GM23248 (cell line): ENCODE measurements at regions not wholly inside any gene's neighbourhood (a gene's known extent, or its start where the extent isn't known, plus 50 kb on each side); places are given as distances from the start of the nearest gene placed in this dataset.

Source experiments
- DNase-seq: peaks from one replicate; pipeline ENCODE4 v3.0.0-alpha.2; 2015
- H2AFZ ChIP-seq: fragments of 200-600 bp; sonication (generic); 2 replicates; pipeline ENCODE4 v1.6.1; 2016; ENCODE audit warnings: antibody characterized with exemption
- H3F3A ChIP-seq: fragments of 200-600 bp; sonication (generic); 2 replicates; pipeline ENCODE4 v1.6.1; 2016; ENCODE audit warnings: mild to moderate bottlenecking, antibody characterized with exemption, mixed run types; ENCODE audit not compliant: insufficient read depth
- H3K27ac ChIP-seq: fragments of 200-600 bp; sonication (generic); 2 replicates; pipeline ENCODE4 v1.5.1; 2016; ENCODE audit warnings: mild to moderate bottlenecking
- H3K27me3 ChIP-seq: fragments of 200-600 bp; sonication (generic); replicated peaks from 2 replicates; pipeline ENCODE4 v1.6.1; 2016; ENCODE audit warnings: mild to moderate bottlenecking; ENCODE audit not compliant: insufficient read depth
- H3K36me3 ChIP-seq: fragments of 200-600 bp; sonication (generic); 2 replicates; pipeline ENCODE4 v1.6.1; 2016; ENCODE audit warnings: low read depth, mild to moderate bottlenecking
- H3K4me1 ChIP-seq: fragments of 200-600 bp; sonication (generic); 2 replicates; pipeline ENCODE4 v1.6.1; 2016; ENCODE audit warnings: mild to moderate bottlenecking; ENCODE audit not compliant: insufficient read depth
- H3K4me2 ChIP-seq: fragments of 200-600 bp; sonication (generic); one replicate; pipeline ENCODE4 v1.6.1; 2016; ENCODE audit warnings: mild to moderate bottlenecking; ENCODE audit not compliant: unreplicated experiment
- H3K4me3 ChIP-seq: fragments of 200-600 bp; sonication (generic); 2 replicates; pipeline ENCODE4 v1.5.1; 2016; ENCODE audit warnings: mild to moderate bottlenecking
- H3K79me2 ChIP-seq: fragments of 200-600 bp; sonication (generic); 2 replicates; pipeline ENCODE4 v1.6.1; 2016; ENCODE audit warnings: mild to moderate bottlenecking; ENCODE audit not compliant: insufficient read depth
- H3K9ac ChIP-seq: fragments of 200-600 bp; sonication (generic); 2 replicates; pipeline ENCODE4 v1.6.1; 2016; ENCODE audit warnings: mild to moderate bottlenecking
- H3K9me2 ChIP-seq: fragments of 200-600 bp; sonication (generic); 2 replicates; pipeline ENCODE4 v1.6.1; 2016; ENCODE audit warnings: mixed run types, mild to moderate bottlenecking, moderate library complexity; ENCODE audit not compliant: insufficient read depth
- H3K9me3 ChIP-seq: fragments of 200-600 bp; sonication (generic); one replicate; pipeline ENCODE4 v1.6.1; 2017; ENCODE audit warnings: low read depth
- H4K20me1 ChIP-seq: fragments of 200-600 bp; sonication (generic); 2 replicates; pipeline ENCODE4 v1.6.0; 2016; ENCODE audit not compliant: insufficient read depth
- EZH2 ChIP-seq: fragments of 200-600 bp; sonication (generic); IDR thresholded peaks from 2 replicates; pipeline ENCODE4 v1.6.1; 2018; ENCODE audit warnings: antibody characterized with exemption, mild to moderate bottlenecking; ENCODE audit not compliant: insufficient read depth, poor library complexity, severe bottlenecking
- EZH2phosphoT487 ChIP-seq: fragments of 200-600 bp; sonication (generic); IDR thresholded peaks from 2 replicates; pipeline ENCODE4 v1.6.1; 2018; ENCODE audit warnings: antibody characterized with exemption, moderate library complexity, mild to moderate bottlenecking, low read depth; ENCODE audit not compliant: insufficient read depth
- WGBS, 2 experiments: methylation state at CpG; one replicate each; pipeline ENCODE4 v1.1.6; 2015 to 2017; ENCODE audit warnings: low lambda C conversion rate in 2 of 2, low coverage in 1 of 2; ENCODE audit errors: missing lambda C conversion rate in 2 of 2; 5-methylcytosine and 5-hydroxymethylcytosine counted together
- in situ Hi-C: fragments of 300-500 bp; cut with MboI; formaldehyde crosslinking; loops from 2 replicates; pipeline ENCODE4 v1.15.0; 2020

DNA sequence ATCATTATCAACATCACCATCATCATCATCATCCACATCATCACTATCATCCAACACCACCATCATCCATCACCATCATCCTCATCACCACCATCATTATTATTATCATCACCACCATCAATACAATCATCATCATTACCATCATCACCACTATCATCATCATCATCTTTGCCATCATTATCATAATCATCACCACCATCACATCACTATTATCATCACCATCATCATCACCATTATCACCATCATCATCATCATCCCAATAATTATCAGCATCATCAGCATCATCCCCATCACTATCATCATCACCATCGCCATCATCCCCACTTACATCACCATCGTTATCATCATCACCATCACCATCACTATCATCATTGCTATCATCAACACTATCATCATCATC lies 1021.9 kb upstream of the PRKX start:
- no peak overlapping the region for H3K4me2 ChIP-seq
- WGBS, 2 experiments, result 21 to 23% methylated on average over 2 of the region's 2 CpGs
- DNase-seq, result no peak
- no peaks in the 10 kb centered on the region for H3K36me3 ChIP-seq
- no peaks in the 10 kb centered on the region for H3K79me2 ChIP-seq
- H3K9me3 ChIP-seq, result no peaks in the 10 kb centered on the region
- TF ChIP-seq EZH2 (no peak), EZH2phosphoT487 (no peak)
- no peak overlapping the region for H3K9ac ChIP-seq
- no peak overlapping the region for H3K4me3 ChIP-seq
- no peaks in the 10 kb centered on the region for H3K4me1 ChIP-seq
- no peaks in the 10 kb centered on the region for H4K20me1 ChIP-seq
- H3F3A ChIP-seq, result no peaks in the 10 kb centered on the region
- no peak overlapping the region for H3K27ac ChIP-seq
- in situ Hi-C loops, result no loop called here
- no peaks in the 10 kb centered on the region for H3K27me3 ChIP-seq
- H3K9me2 ChIP-seq, result no peaks in the 10 kb centered on the region
- no peak overlapping the region for H2AFZ ChIP-seq

DNA sequence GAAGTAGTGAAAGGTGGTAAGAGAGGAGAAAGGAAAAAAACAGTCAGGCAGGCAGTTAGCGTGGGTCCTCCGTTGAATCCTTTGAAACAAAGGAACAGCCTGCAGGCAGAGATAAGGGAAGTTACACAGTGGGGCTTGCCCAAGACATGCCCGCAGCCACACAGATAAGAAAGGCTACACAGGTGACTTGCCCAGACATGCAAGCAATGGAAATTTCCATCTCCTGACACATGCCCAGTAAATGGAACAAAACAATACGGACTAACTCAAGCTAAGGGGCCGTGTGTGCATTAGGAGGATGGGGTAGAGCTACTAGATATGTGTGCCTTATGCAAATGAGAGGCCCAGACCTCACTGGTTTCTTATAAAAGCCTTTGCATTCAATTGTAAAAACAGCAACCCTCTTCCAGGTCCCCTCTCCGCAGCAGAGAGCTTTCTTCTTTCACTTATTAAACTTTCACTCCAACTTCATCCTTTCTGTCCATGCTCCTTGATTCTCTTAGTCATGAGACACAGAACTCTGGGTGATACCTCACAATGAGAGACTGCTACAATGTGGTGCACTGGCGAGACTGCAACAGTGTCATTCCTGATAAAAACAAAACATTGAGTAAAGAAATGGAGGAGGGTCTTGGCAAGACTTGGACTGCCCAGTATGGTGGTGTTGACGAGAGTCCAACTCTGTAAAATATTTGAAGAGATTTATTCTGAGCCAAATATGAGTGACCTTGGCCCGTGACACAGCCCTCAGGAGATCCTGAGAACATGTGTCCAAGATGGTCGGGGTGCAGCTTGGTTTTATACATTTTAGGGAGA lies 997.4 kb upstream of the PRKX start:
- H3K27me3 ChIP-seq, result no peaks in the 10 kb centered on the region
- WGBS, 2 experiments, result 22 to 24% methylated on average over 9 to 10 of the region's 10 CpGs
- H3K9me3 ChIP-seq, result no peaks in the 10 kb centered on the region
- H3K4me2 ChIP-seq, result no peak overlapping the region
- no peak overlapping the region for H3K27ac ChIP-seq
- no peaks in the 10 kb centered on the region for H3K36me3 ChIP-seq
- H3K4me1 ChIP-seq, result no peaks in the 10 kb centered on the region
- in situ Hi-C loops, result no loop called here
- H4K20me1 ChIP-seq, result no peaks in the 10 kb centered on the region
- TF ChIP-seq EZH2 (no peak), EZH2phosphoT487 (no peak)
- DNase-seq, result no peak
- no peaks in the 10 kb centered on the region for H3K9me2 ChIP-seq
- no peaks in the 10 kb centered on the region for H3K79me2 ChIP-seq
- H2AFZ ChIP-seq, result no peak overlapping the region
- no peaks in the 10 kb centered on the region for H3F3A ChIP-seq
- no peak overlapping the region for H3K4me3 ChIP-seq
- no peak overlapping the region for H3K9ac ChIP-seq

DNA sequence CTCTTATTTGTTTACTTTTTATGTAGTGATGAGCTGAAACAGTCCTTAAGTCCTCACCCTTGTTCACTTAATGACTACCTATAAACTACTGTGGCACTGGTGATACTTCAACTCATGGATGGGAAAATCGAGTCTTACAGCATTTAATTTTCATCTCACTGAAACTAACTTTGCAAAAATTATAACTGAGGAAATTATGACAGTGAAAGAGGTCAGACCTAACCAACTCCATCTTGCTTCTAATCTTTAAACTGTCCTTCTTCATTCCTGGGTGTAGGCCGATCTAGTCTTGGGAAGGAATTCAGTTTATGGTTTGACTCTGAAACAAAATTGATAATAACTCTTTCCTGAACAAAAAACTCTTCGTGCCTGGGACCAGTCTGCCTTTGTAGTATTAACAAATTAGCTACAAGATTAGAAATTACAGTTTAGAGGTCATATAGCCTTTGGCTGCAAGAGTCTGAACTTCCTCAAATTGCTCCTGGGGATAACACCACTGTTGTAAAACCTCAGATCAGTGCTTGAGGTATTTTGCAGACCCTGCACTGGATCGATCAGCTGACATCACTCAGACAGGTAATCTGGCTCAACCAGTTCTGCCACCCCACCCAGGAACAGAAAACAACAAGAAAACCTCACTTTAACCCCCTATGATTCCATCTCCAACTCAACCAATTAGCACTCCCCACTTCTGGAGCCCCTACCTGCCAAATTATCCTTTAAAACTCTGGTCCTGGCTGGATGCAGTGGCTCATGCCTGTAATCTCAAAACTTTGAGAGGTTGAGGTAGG lies 995.7 kb upstream of the PRKX start:
- Histone ChIP-seq H3K27me3 (no peaks in the 10 kb centered on the region), H4K20me1 (no peaks in the 10 kb centered on the region), H3K4me1 (no peaks in the 10 kb centered on the region), H3K4me2 (no peak overlapping the region), H3K9ac (no peak overlapping the region), H3K4me3 (no peak overlapping the region), H3K79me2 (no peaks in the 10 kb centered on the region), H3F3A (no peaks in the 10 kb centered on the region), H3K27ac (no peak overlapping the region), H3K9me2 (no peaks in the 10 kb centered on the region), H2AFZ (no peak overlapping the region), H3K9me3 (no peaks in the 10 kb centered on the region), H3K36me3 (no peaks in the 10 kb centered on the region)
- TF ChIP-seq EZH2phosphoT487, result no peak
- TF ChIP-seq EZH2, result no peak
- no peak for DNase-seq
- in situ Hi-C loops, result no loop called here
- 5 to 8% methylated on average over 4 of the region's 4 CpGs for WGBS, 2 experiments

DNA sequence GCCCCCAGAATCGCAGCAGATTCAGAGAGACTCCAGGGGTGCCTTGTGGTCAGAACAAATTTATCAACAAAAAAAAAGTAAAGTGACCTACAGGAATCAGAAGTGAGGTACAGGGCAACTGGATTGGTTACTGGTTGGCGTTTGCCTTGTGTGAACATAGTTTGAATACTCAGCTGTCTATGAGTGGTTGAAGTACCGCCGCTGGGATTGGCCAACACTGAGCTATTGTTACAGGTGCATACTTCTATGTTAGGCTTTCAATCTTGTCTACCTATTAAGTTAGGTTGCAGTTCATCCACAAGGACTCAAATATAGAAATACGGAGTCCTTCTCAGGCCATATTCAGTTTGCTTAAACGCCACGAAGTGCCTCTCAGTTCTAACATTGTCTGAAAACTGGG lies 993.5 kb upstream of the PRKX start:
- H4K20me1 ChIP-seq, result no peaks in the 10 kb centered on the region
- no peaks in the 10 kb centered on the region for H3F3A ChIP-seq
- no peak for DNase-seq
- no peak overlapping the region for H3K4me2 ChIP-seq
- H3K27ac ChIP-seq, result no peak overlapping the region
- 34 to 50% methylated on average over 7 of the region's 7 CpGs for WGBS, 2 experiments
- H3K79me2 ChIP-seq, result no peaks in the 10 kb centered on the region
- H3K27me3 ChIP-seq, result no peaks in the 10 kb centered on the region
- H3K36me3 ChIP-seq, result no peaks in the 10 kb centered on the region
- in situ Hi-C loops, result no loop called here
- TF ChIP-seq EZH2phosphoT487, result no peak
- no peak for TF ChIP-seq EZH2
- H3K9me3 ChIP-seq, result no peaks in the 10 kb centered on the region
- H2AFZ ChIP-seq, result no peak overlapping the region
- no peaks in the 10 kb centered on the region for H3K9me2 ChIP-seq
- H3K4me1 ChIP-seq, result no peaks in the 10 kb centered on the region
- no peak overlapping the region for H3K4me3 ChIP-seq
- no peak overlapping the region for H3K9ac ChIP-seq
